Neuronal stem cell (in vitro differentiated cells): ENCODE measurements at regions not wholly inside any gene's neighbourhood (a gene's known extent, or its start where the extent isn't known, plus 50 kb on each side); places are given as distances from the start of the nearest gene placed in this dataset.

Source experiments
- DNase-seq: peaks from one replicate; pipeline ENCODE4 v3.0.0-alpha.2; 2013; ENCODE audit warnings: low spot score
- H2AFZ ChIP-seq: one replicate; pipeline ENCODE4 v1.6.1; 2013; ENCODE audit warnings: mild to moderate bottlenecking, low read length, inconsistent platforms
- H2AK5ac ChIP-seq: 2 replicates; pipeline ENCODE4 v1.6.1; 2013; ENCODE audit warnings: low read depth, mild to moderate bottlenecking, inconsistent platforms, low read length, moderate library complexity, mixed read lengths
- H2BK120ac ChIP-seq: 2 replicates; pipeline ENCODE4 v1.6.1; 2013; ENCODE audit warnings: low read depth, mild to moderate bottlenecking, inconsistent platforms, low read length, moderate library complexity, mixed read lengths
- H2BK12ac ChIP-seq: one replicate; pipeline ENCODE4 v1.6.1; 2013; ENCODE audit warnings: low read length, inconsistent platforms
- H2BK15ac ChIP-seq: 2 replicates; pipeline ENCODE4 v1.6.1; 2013; ENCODE audit warnings: mild to moderate bottlenecking, low read length, inconsistent platforms, mixed read lengths
- H2BK5ac ChIP-seq: one replicate; pipeline ENCODE4 v1.6.1; 2013; ENCODE audit warnings: inconsistent platforms, mild to moderate bottlenecking, low read length, moderate library complexity
- H3K14ac ChIP-seq: one replicate; pipeline ENCODE4 v1.6.1; 2013; ENCODE audit warnings: low read length, inconsistent platforms
- H3K18ac ChIP-seq: 2 replicates; pipeline ENCODE4 v1.6.1; 2013; ENCODE audit warnings: low read length, inconsistent platforms
- H3K23ac ChIP-seq: 2 replicates; pipeline ENCODE4 v1.6.1; 2013; ENCODE audit warnings: low read depth, mild to moderate bottlenecking, mixed read lengths, low read length, inconsistent platforms; ENCODE audit not compliant: poor library complexity
- H3K27ac ChIP-seq: replicated peaks from 3 replicates; pipeline ENCODE4 v1.5.1; 2013; ENCODE audit warnings: low read length, inconsistent platforms
- H3K27me3 ChIP-seq, 3 experiments: 2 replicates each; pipeline ENCODE4 v1.6.1; 2013; ENCODE audit warnings: low read length in 3 of 3, mild to moderate bottlenecking in 2 of 3, inconsistent platforms in 1 of 3, low read depth in 1 of 3, mixed read lengths in 1 of 3, moderate library complexity in 1 of 3; ENCODE audit not compliant: control insufficient read depth in 3 of 3, insufficient read depth in 3 of 3
- H3K36me3 ChIP-seq, 2 donors: replicated peaks in 1 of 2; 2 replicates each; pipeline ENCODE4 v1.6.1; 2013; ENCODE audit warnings: low read length in 2 of 2; ENCODE audit not compliant: control insufficient read depth in 2 of 2, insufficient read depth in 2 of 2
- H3K4ac ChIP-seq: 2 replicates; pipeline ENCODE4 v1.6.1; 2013; ENCODE audit warnings: inconsistent platforms, mild to moderate bottlenecking, low read length, moderate library complexity
- H3K4me1 ChIP-seq, 2 donors: 1 replicate in 1 of 2; 2 replicates in 1 of 2; pipeline ENCODE4 v1.6.1; 2013; ENCODE audit warnings: low read length in 2 of 2, low read depth in 1 of 2; ENCODE audit not compliant: control insufficient read depth in 2 of 2, insufficient read depth in 1 of 2
- H3K4me2 ChIP-seq: one replicate; pipeline ENCODE4 v1.6.1; 2013; ENCODE audit warnings: mild to moderate bottlenecking, low read length, inconsistent platforms; ENCODE audit not compliant: insufficient read depth, poor library complexity, severe bottlenecking
- H3K4me3 ChIP-seq, 2 donors: 2 replicates each; pipeline ENCODE4 v1.5.1; 2013; ENCODE audit warnings: low read length in 2 of 2, mild to moderate bottlenecking in 2 of 2, inconsistent platforms in 1 of 2, moderate library complexity in 1 of 2
- H3K79me1 ChIP-seq: one replicate; pipeline ENCODE4 v1.6.1; 2013; ENCODE audit warnings: low read depth, mild to moderate bottlenecking, inconsistent platforms, low read length, moderate library complexity
- H3K9ac ChIP-seq: one replicate; pipeline ENCODE4 v1.6.1; 2013; ENCODE audit warnings: mild to moderate bottlenecking, low read depth, low read length, inconsistent platforms; ENCODE audit not compliant: poor library complexity
- H3K9me3 ChIP-seq, 2 donors: replicated peaks in 1 of 2; 2 replicates each; pipeline versions ENCODE3 to v1.6.1; 2013; ENCODE audit warnings: low read length in 2 of 2, mild to moderate bottlenecking in 2 of 2, inconsistent platforms in 1 of 2, low read depth in 1 of 2, mixed read lengths in 1 of 2, moderate library complexity in 1 of 2; ENCODE audit not compliant: control insufficient read depth in 2 of 2, insufficient read depth in 1 of 2
- H4K8ac ChIP-seq: one replicate; pipeline ENCODE4 v1.6.1; 2013; ENCODE audit warnings: low read depth, mild to moderate bottlenecking, inconsistent platforms, low read length, moderate library complexity
- H4K91ac ChIP-seq: one replicate; pipeline ENCODE4 v1.6.1; 2013; ENCODE audit warnings: low read length, low read depth, mild to moderate bottlenecking, inconsistent platforms; ENCODE audit not compliant: poor library complexity
- WGBS, 2 donors: extraction: QIAGEN DNeasy Blood & Tissue Kit; methylation state at CpG; one replicate each; pipeline ENCODE4 v1.1.7; 2013; ENCODE audit warnings: missing lambda C conversion rate in 2 of 2, mixed read lengths in 1 of 2; ENCODE audit not compliant: insufficient read length in 2 of 2, insufficient replicate concordance in 1 of 2; ENCODE audit errors: extremely low coverage in 2 of 2; 5-methylcytosine and 5-hydroxymethylcytosine counted together

GRCh38 chr12:29035112-29035511 is 114.0 kb upstream of the FAR2 start:
- no peak overlapping the region for H3K27ac ChIP-seq
- H2BK120ac ChIP-seq = no peak overlapping the region
- no peak overlapping the region for H2BK12ac ChIP-seq
- H3K18ac ChIP-seq = no peak overlapping the region
- H3K27me3 ChIP-seq = no peaks in the 10 kb centered on the region
- no peak overlapping the region for H3K23ac ChIP-seq
- no peak overlapping the region for H4K91ac ChIP-seq
- no peaks in the 10 kb centered on the region for H3K79me1 ChIP-seq
- H2BK5ac ChIP-seq = no peak overlapping the region
- H2AK5ac ChIP-seq = no peak overlapping the region
- H3K9ac ChIP-seq = no peak overlapping the region
- no peak overlapping the region for H4K8ac ChIP-seq
- WGBS, 2 donors = no CpG with 5 or more reads among the region's 1 CpG
- H2AFZ ChIP-seq = no peak overlapping the region
- no peaks in the 10 kb centered on the region for H3K4me1 ChIP-seq
- H3K9me3 ChIP-seq = no peaks in the 10 kb centered on the region
- no peak overlapping the region for H3K4me2 ChIP-seq
- no peaks in the 10 kb centered on the region for H3K36me3 ChIP-seq
- H3K4me3 ChIP-seq = no peak overlapping the region
- H3K4ac ChIP-seq = no peak overlapping the region
- no peak for DNase-seq
- no peak overlapping the region for H3K14ac ChIP-seq
- H2BK15ac ChIP-seq = no peak overlapping the region

GRCh38 chr12:29039013-29039412 is 110.1 kb upstream of the FAR2 start:
- Histone ChIP-seq H3K9ac (no peak overlapping the region), H3K36me3 (no peaks in the 10 kb centered on the region), H3K9me3 (no peaks in the 10 kb centered on the region), H3K14ac (no peak overlapping the region), H3K27ac (no peak overlapping the region), H3K23ac (no peak overlapping the region), H2BK15ac (no peak overlapping the region), H3K4me1 (no peaks in the 10 kb centered on the region), H3K4me2 (no peak overlapping the region), H3K27me3 (no peaks in the 10 kb centered on the region), H3K18ac (no peak overlapping the region), H3K4me3 (no peak overlapping the region), H4K91ac (no peak overlapping the region), H2BK120ac (no peak overlapping the region), H2BK12ac (no peak overlapping the region), H4K8ac (no peak overlapping the region), H3K79me1 (no peaks in the 10 kb centered on the region), H2AFZ (no peak overlapping the region), H2BK5ac (no peak overlapping the region), H3K4ac (no peak overlapping the region), H2AK5ac (no peak overlapping the region)
- WGBS, 2 donors = no CpG with 5 or more reads among the region's 3 CpGs
- no peak for DNase-seq

- Histone ChIP-seq H4K8ac (no peak overlapping the region), H2AK5ac (no peak overlapping the region), H3K36me3 (no peaks in the 10 kb centered on the region), H3K4me1 (no peaks in the 10 kb centered on the region), H3K18ac (no peak overlapping the region), H4K91ac (no peak overlapping the region), H3K4ac (no peak overlapping the region), H3K9ac (no peak overlapping the region), H3K27me3 (no peaks in the 10 kb centered on the region), H3K4me3 (no peak overlapping the region), H3K4me2 (no peak overlapping the region), H3K14ac (no peak overlapping the region), H2BK120ac (no peak overlapping the region), H2BK15ac (no peak overlapping the region), H3K9me3 (no peaks in the 10 kb centered on the region), H3K79me1 (no peaks in the 10 kb centered on the region), H2BK5ac (no peak overlapping the region), H3K23ac (no peak overlapping the region), H2BK12ac (no peak overlapping the region), H3K27ac (no peak overlapping the region), H2AFZ (no peak overlapping the region)
- no peak for DNase-seq
- WGBS, 2 donors = no CpG with 5 or more reads among the region's 4 CpGs
Observed at GRCh38 chr12:29041621-29042020, 107.5 kb upstream of the FAR2 start.

- Histone ChIP-seq H4K91ac (no peak overlapping the region), H3K4ac (no peak overlapping the region), H2BK12ac (no peak overlapping the region), H3K4me2 (no peak overlapping the region), H2BK120ac (no peak overlapping the region), H2AFZ (no peak overlapping the region), H3K18ac (no peak overlapping the region), H3K23ac (no peak overlapping the region), H3K27me3 (no peaks in the 10 kb centered on the region), H3K4me3 (no peak overlapping the region), H4K8ac (no peak overlapping the region), H2BK15ac (no peak overlapping the region), H3K14ac (no peak overlapping the region), H3K9ac (no peak overlapping the region), H3K9me3 (no peaks in the 10 kb centered on the region), H2BK5ac (no peak overlapping the region), H3K79me1 (no peaks in the 10 kb centered on the region), H3K36me3 (no peaks in the 10 kb centered on the region), H3K27ac (no peak overlapping the region), H3K4me1 (no peaks in the 10 kb centered on the region), H2AK5ac (no peak overlapping the region)
- no CpG with 5 or more reads among the region's 1 CpG for WGBS, 2 donors
- DNase-seq = no peak
Observed at GRCh38 chr12:29043069-29043468, 106.0 kb upstream of the FAR2 start.
